ENCODE measurements at regions not wholly inside any gene's neighbourhood (a gene's known extent, or its start where the extent isn't known, plus 50 kb on each side); places are given as distances from the start of the nearest gene placed in this dataset.

DNA sequence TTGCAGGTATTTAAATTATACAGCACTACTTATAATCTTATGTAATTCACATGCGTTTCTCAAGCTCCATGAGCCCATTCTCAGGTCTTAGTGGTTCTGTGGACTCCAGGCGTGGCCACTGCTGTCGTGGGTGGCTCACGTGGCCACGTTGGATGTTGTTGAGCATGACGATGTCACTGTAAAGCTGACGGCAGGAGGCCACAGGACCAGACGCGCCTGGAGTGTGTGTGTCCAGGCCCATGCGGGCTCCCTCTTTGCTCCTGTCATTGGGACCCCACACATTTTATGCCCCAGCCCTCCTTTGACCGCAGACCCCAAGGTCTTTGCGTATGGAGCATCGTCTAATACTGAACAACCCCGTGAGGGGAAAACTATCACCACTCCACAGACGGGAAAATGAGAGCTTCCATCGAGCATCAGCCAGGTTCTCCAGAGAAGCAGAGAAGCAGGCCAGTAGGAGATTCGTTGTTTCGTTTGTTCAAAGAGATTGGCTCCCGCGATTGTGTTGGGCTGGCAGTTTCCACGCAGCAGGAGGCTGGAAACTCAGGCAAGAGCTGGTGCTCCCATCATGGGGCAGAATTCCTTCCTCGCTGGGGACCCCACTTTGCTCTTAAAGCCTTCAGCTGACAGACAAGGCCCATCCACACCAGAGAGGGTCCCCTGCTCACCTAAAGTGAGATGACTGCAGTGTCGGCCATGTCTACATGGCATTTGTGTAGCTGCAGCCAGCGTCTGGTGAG, 129.3 kb upstream of the SPACA7 start:
- Histone ChIP-seq H3K14ac (ENCODE audit: insufficient read length) (no peak overlapping the region), H3K9me3 (ENCODE audit: insufficient read depth in 2 of 2, low read depth in 1 of 2, low read length in 1 of 2) (no peaks in the 10 kb centered on the region), H2AFZ (ENCODE audit: low read length) (no peak overlapping the region), H3K23me2 (ENCODE audit: low read depth, low read length) (no peaks in the 10 kb centered on the region), H3K4ac (replicated peaks; ENCODE audit: insufficient read length, low read depth, low read length) (no peak overlapping the region), H4K20me1 (replicated peaks in 1 of 2; ENCODE audit: control insufficient read depth in 1 of 2, insufficient read depth in 2 of 2, low read length in 2 of 2) (no peaks in the 10 kb centered on the region), H3K36me3 (ENCODE audit: control insufficient read depth in 2 of 4, insufficient read depth in 4 of 4, low read length in 3 of 4) (no peaks in the 10 kb centered on the region), H2AK5ac (ENCODE audit: low read depth, low read length) (0 out of 2 replicates have a peak overlapping the region, but pooled peaks have one; percentile 78), H3K79me1 (ENCODE audit: low read depth, low read length) (no peaks in the 10 kb centered on the region), H2BK20ac (ENCODE audit: low read length) (no peak overlapping the region), H2BK120ac (replicated peaks; ENCODE audit: low read depth, low read length) (no peak overlapping the region), H4K5ac (ENCODE audit: insufficient read length, low read depth, low read length) (no peak overlapping the region), H3K4me3 (ENCODE audit: extremely low read depth in 1 of 4, insufficient read depth in 2 of 4, low read depth in 3 of 4, low read length in 4 of 4) (no peak overlapping the region), H3K9ac (replicated peaks in 1 of 4; ENCODE audit: extremely low read depth in 1 of 4, low read depth in 3 of 4, low read length in 3 of 4) (no peak overlapping the region), H2BK12ac (ENCODE audit: low read depth, low read length) (peak overlapping the region; percentile 80; the same call in 1 of the 2 replicates), H3K79me2 (ENCODE audit: control insufficient read depth in 1 of 2, insufficient read depth in 2 of 2, low read length in 2 of 2) (no peaks in the 10 kb centered on the region), H3K18ac (ENCODE audit: extremely low read depth, low read length) (no peak overlapping the region), H3K27me3 (replicated peaks in 1 of 4; ENCODE audit: control insufficient read depth in 3 of 4, extremely low read depth in 1 of 4, insufficient read depth in 3 of 4, low read length in 3 of 4) (no peaks in the 10 kb centered on the region; a peak in 1 of 7 replicates), H3K4me1 (replicated peaks in 1 of 4; ENCODE audit: control insufficient read depth in 3 of 4, insufficient read depth in 4 of 4, low read length in 3 of 4) (peaks cover 0 to 6% (median 3%) of the 10 kb centered on the region in 4 experiments; a peak in 5 of 7 replicates), H3K23ac (ENCODE audit: insufficient read length) (no peak overlapping the region), H2BK5ac (ENCODE audit: low read depth, low read length) (no peak overlapping the region), H4K8ac (ENCODE audit: extremely low read depth, insufficient read depth, low read length) (no peak overlapping the region; the same call in 1 of the 2 replicates), H4K91ac (replicated peaks; ENCODE audit: insufficient read length, low read length) (peak overlapping the region; percentile 11), H2BK15ac (ENCODE audit: low read length) (peak overlapping the region; percentile 97; the same call in 1 of the 2 replicates), H3K27ac (ENCODE audit: low read depth, low read length) (no peak overlapping the region), H3K4me2 (ENCODE audit: insufficient read depth in 1 of 2, low read depth in 2 of 2, low read length in 2 of 2) (no peak overlapping the region), H3K56ac (replicated peaks; ENCODE audit: insufficient read length, low read depth, low read length) (no peak overlapping the region)
- POLR2A ChIA-PET (ENCODE audit: partially characterized antibody), result no interaction called here
- no peak for FAIRE-seq
- peak in 1 of 2 experiments; percentile 31 for DNase-seq (ENCODE audit: low read depth in 1 of 2, low spot score in 2 of 2)
- no peak for TF ChIP-seq RBBP5 (IDR thresholded peaks at IDR 0.05; ENCODE audit: borderline replicate concordance, low read depth, low read length)
- TF ChIP-seq EGR1 (IDR thresholded peaks at IDR 0.05; ENCODE audit: borderline replicate concordance, low read depth, low read length), result peak; percentile 49; the same call in 1 of the 2 replicates
- CTCF ChIA-PET (ENCODE audit: partially characterized antibody), result interaction anchor here (0.7 to 1.3 kb wide), 2 partner anchors 7 to 26 kb away, joined by 3 read pairs; no protein-coding TSS in a partner anchor
- WGBS, 2 experiments (ENCODE audit: extremely low coverage in 1 of 2, insufficient coverage in 1 of 2, insufficient read length in 1 of 2, insufficient replicate concordance in 2 of 2, low coverage in 1 of 2, low lambda C conversion rate in 2 of 2, missing lambda C conversion rate in 1 of 2), result 94% methylated on average over 24 of the region's 24 CpGs; no CpG with 5 or more reads in 1 of the 2 experiments
